Panc1 (cell line): ENCODE measurements at regions not wholly inside any gene's neighbourhood (a gene's known extent, or its start where the extent isn't known, plus 50 kb on each side); places are given as distances from the start of the nearest gene placed in this dataset.

ENCODE experiments used
- ATAC-seq: fragments of 200-7000 bp; cut with Tn5 transposase; 2 replicates; pipeline ENCODE4 v1.9.1; 2020; ENCODE audit warnings: mild to moderate bottlenecking, moderate library complexity
- BruUV-seq: library from RNA; stranded (reverse); fragments of 400-500 nt; replicated peaks from 2 replicates; lab custom pipeline; 2021; lab: Mats Ljungman, UMichigan
- CTCF ChIA-PET: fragments of 300-600 bp; sonication (Branson Sonifier 250); formaldehyde crosslinking; loops from one replicate; lab custom pipeline; 2022; ENCODE audit warnings: antibody characterized with exemption; lab: Charles Lee
- POLR2A ChIA-PET: fragments of 300-600 bp; sonication (Branson Sonifier 250); formaldehyde crosslinking; loops from one replicate; lab custom pipeline; 2022; ENCODE audit warnings: antibody characterized with exemption; lab: Charles Lee
- DNase-seq: peaks from one replicate; pipeline ENCODE4 v3.0.0-alpha.2; 2010; ENCODE audit warnings: low read depth, low spot score
- H3K27ac ChIP-seq: 2 replicates; pipeline ENCODE4 v1.5.1; 2011; ENCODE audit warnings: mild to moderate bottlenecking, low read length, inconsistent platforms
- H3K27me3 ChIP-seq: fragments of 200-500 bp; sonication (Bioruptor generic); 2 replicates; pipeline ENCODE4 v1.6.0; 2014; ENCODE audit warnings: low read length, inconsistent platforms; ENCODE audit not compliant: control insufficient read depth, insufficient read depth
- H3K36me3 ChIP-seq: fragments of 200-500 bp; sonication (Bioruptor generic); 2 replicates; pipeline ENCODE4 v1.5.1; 2014; ENCODE audit warnings: inconsistent platforms, mild to moderate bottlenecking, low read length, moderate library complexity; ENCODE audit not compliant: control insufficient read depth, insufficient read depth
- H3K4me1 ChIP-seq: 2 replicates; pipeline ENCODE4 v1.5.1; 2011; ENCODE audit warnings: inconsistent platforms, mild to moderate bottlenecking, low read length, moderate library complexity; ENCODE audit not compliant: control insufficient read depth, insufficient read depth
- H3K4me3 ChIP-seq, 2 experiments: 2 replicates each; pipeline ENCODE4 v1.5.1; 2011 to 2012; ENCODE audit warnings: low read depth in 2 of 2, low read length in 2 of 2, mild to moderate bottlenecking in 2 of 2, inconsistent platforms in 1 of 2, moderate library complexity in 1 of 2
- H3K9me3 ChIP-seq: fragments of 200-500 bp; sonication (Bioruptor generic); 2 replicates; pipeline ENCODE4 v1.5.1; 2014; ENCODE audit warnings: low read depth, mild to moderate bottlenecking, inconsistent platforms, low read length, moderate library complexity; ENCODE audit not compliant: control insufficient read depth, insufficient read depth
- CTCF ChIP-seq: fragments of 450-650 bp; IDR thresholded peaks from 2 replicates; pipeline ENCODE4 v1.5.1; 2017; ENCODE audit warnings: mild to moderate bottlenecking
- POLR2AphosphoS5 ChIP-seq: IDR thresholded peaks from 2 replicates; pipeline ENCODE4 v1.6.1; 2012; ENCODE audit warnings: mild to moderate bottlenecking, low read depth, low read length, moderate library complexity
- REST ChIP-seq, 2 experiments: IDR thresholded peaks; 2 replicates each; pipeline ENCODE4 v1.6.1; 2011 to 2012; ENCODE audit warnings: low read depth in 2 of 2, control low read depth in 1 of 2, low read length in 1 of 2, mild to moderate bottlenecking in 1 of 2, moderate library complexity in 1 of 2; ENCODE audit not compliant: insufficient read depth in 1 of 2
- SIN3A ChIP-seq: IDR thresholded peaks from 2 replicates; pipeline ENCODE4 v1.6.1; 2012; ENCODE audit warnings: low read depth, mild to moderate bottlenecking, low read length, moderate library complexity, borderline replicate concordance; ENCODE audit not compliant: insufficient read depth
- TCF7L2 ChIP-seq: IDR thresholded peaks from 2 replicates; pipeline ENCODE4 v1.6.1; 2011; ENCODE audit warnings: mild to moderate bottlenecking, low read depth, low read length, inconsistent platforms
- in situ Hi-C: cut with HindIII; loops from 2 replicates; pipeline ENCODE4 v1.10.0; 2016; ENCODE audit warnings: low sequenced_read_pairs, low pct_unique_long_range_greater_than_20kb
- intact Hi-C: fragments of 100-400 bp; cut with micrococcal nuclease; formaldehyde crosslinking; loops from one replicate; pipeline ENCODE4 v1.10.0; 2022; ENCODE audit not compliant: unreplicated experiment

GRCh38 chr9:134504106-134504385, 137.6 kb upstream of the COL5A1 start:
- no peak for ATAC-seq
- TF ChIP-seq CTCF (no peak), TCF7L2 (no peak), REST (IDR thresholded peaks at IDR 0.05; ENCODE audit: insufficient read depth in 1 of 2, low read depth in 2 of 2, low read length in 1 of 2) (no peak), POLR2AphosphoS5 (no peak), SIN3A (no peak)
- H3K27ac ChIP-seq: no peak overlapping the region
- no peaks in the 10 kb centered on the region for H3K27me3 ChIP-seq
- H3K9me3 ChIP-seq: no peaks in the 10 kb centered on the region
- no peak overlapping the region for H3K4me3 ChIP-seq
- DNase-seq: no peak
- ChIA-PET CTCF (no interaction called here), POLR2A (no interaction called here)
- in situ Hi-C loops: no loop called here
- H3K4me1 ChIP-seq: no peaks in the 10 kb centered on the region
- intact Hi-C loops: no loop called here
- H3K36me3 ChIP-seq: no peaks in the 10 kb centered on the region
- BruUV-seq: no TSS peak

- Histone ChIP-seq H3K4me1 (no peaks in the 10 kb centered on the region), H3K27me3 (no peaks in the 10 kb centered on the region), H3K9me3 (no peaks in the 10 kb centered on the region), H3K36me3 (no peaks in the 10 kb centered on the region), H3K4me3 (no peak overlapping the region), H3K27ac (no peak overlapping the region)
- no peak for DNase-seq
- ChIA-PET CTCF (no interaction called here), POLR2A (no interaction called here)
- in situ Hi-C loops (no loop called here), intact Hi-C loops (no loop called here)
- ATAC-seq: no peak
- BruUV-seq: no TSS peak
- TF ChIP-seq CTCF: no peak
- TF ChIP-seq REST (IDR thresholded peaks at IDR 0.05; ENCODE audit: insufficient read depth in 1 of 2, low read depth in 2 of 2, low read length in 1 of 2): no peak
- TF ChIP-seq SIN3A: no peak
- no peak for TF ChIP-seq POLR2AphosphoS5
- TF ChIP-seq TCF7L2: no peak
These were observed 136.6 kb upstream of the COL5A1 start for GRCh38 chr9:134505032-134505431.
